PC-9 (cell line): ENCODE measurements at regions not wholly inside any gene's neighbourhood (a gene's known extent, or its start where the extent isn't known, plus 50 kb on each side); places are given as distances from the start of the nearest gene placed in this dataset.

Experiments used
- BruUV-seq: library from RNA; stranded (reverse); fragments of 400-500 nt; replicated peaks from 2 replicates; lab custom pipeline; 2021; lab: Mats Ljungman, UMichigan
- CTCF ChIA-PET: fragments of 300-600 bp; sonication (Branson Sonifier 250); formaldehyde crosslinking; loops from one replicate; lab custom pipeline; 2022; ENCODE audit warnings: antibody characterized with exemption; lab: Charles Lee
- POLR2A ChIA-PET: fragments of 300-600 bp; sonication (Branson Sonifier 250); formaldehyde crosslinking; loops from one replicate; lab custom pipeline; 2022; ENCODE audit warnings: antibody characterized with exemption; ENCODE audit not compliant: unreplicated experiment; lab: Charles Lee
- DNase-seq, 2 experiments: peaks; one replicate each; pipeline versions ENCODE4 v3.0.0 to v3.0.0-alpha.2; 2015 to 2022; ENCODE audit warnings: mixed read lengths in 1 of 2
- H2AFZ ChIP-seq: fragments of 200-600 bp; sonication (generic); 2 replicates; pipeline ENCODE4 v1.8.1; 2017; ENCODE audit warnings: antibody characterized with exemption
- H3F3A ChIP-seq: fragments of 200-600 bp; sonication (generic); 2 replicates; pipeline ENCODE4 v1.8.1; 2017; ENCODE audit warnings: antibody characterized with exemption, mild to moderate bottlenecking, low read depth; ENCODE audit not compliant: insufficient read depth
- H3K27ac ChIP-seq: fragments of 200-600 bp; sonication (generic); 2 replicates; pipeline ENCODE4 v1.6.1; 2016; ENCODE audit warnings: mixed run types
- H3K27me3 ChIP-seq: fragments of 200-600 bp; sonication (generic); 2 replicates; pipeline ENCODE4 v1.6.1; 2016; ENCODE audit warnings: low read depth, mixed run types; ENCODE audit not compliant: insufficient read depth
- H3K36me3 ChIP-seq: fragments of 200-600 bp; sonication (generic); 2 replicates; pipeline ENCODE4 v1.6.1; 2016; ENCODE audit warnings: low read depth, mixed run types
- H3K4me1 ChIP-seq: fragments of 200-600 bp; sonication (generic); replicated peaks from 2 replicates; pipeline ENCODE4 v1.6.1; 2016; ENCODE audit warnings: mixed run types; ENCODE audit not compliant: insufficient read depth
- H3K4me2 ChIP-seq: fragments of 200-600 bp; sonication (generic); 2 replicates; pipeline ENCODE4 v1.6.1; 2017; ENCODE audit warnings: mixed run types
- H3K4me3 ChIP-seq: fragments of 200-600 bp; sonication (generic); 2 replicates; pipeline ENCODE4 v1.6.1; 2016; ENCODE audit warnings: mixed run types
- H3K79me2 ChIP-seq: fragments of 200-600 bp; sonication (generic); 2 replicates; pipeline ENCODE4 v1.6.1; 2017; ENCODE audit warnings: low read depth, mixed run types
- H3K9me2 ChIP-seq: fragments of 200-600 bp; sonication (generic); 2 replicates; pipeline ENCODE4 v1.8.1; 2017; ENCODE audit warnings: mild to moderate bottlenecking; ENCODE audit not compliant: insufficient read depth
- H3K9me3 ChIP-seq: fragments of 200-600 bp; sonication (generic); 2 replicates; pipeline ENCODE4 v1.8.1; 2016; ENCODE audit warnings: low read depth; ENCODE audit not compliant: insufficient read depth
- H4K20me1 ChIP-seq: fragments of 200-600 bp; sonication (generic); 2 replicates; pipeline ENCODE4 v1.8.1; 2017; ENCODE audit not compliant: insufficient read depth
- EZH2 ChIP-seq: fragments of 200-600 bp; sonication (generic); IDR thresholded peaks from 2 replicates; pipeline ENCODE4 v1.8.0; 2017; ENCODE audit warnings: antibody characterized with exemption, low read depth
- intact Hi-C: fragments of 100-400 bp; cut with micrococcal nuclease; formaldehyde crosslinking; loops from one replicate; pipeline ENCODE4 v1.10.0; 2022; ENCODE audit not compliant: unreplicated experiment
- TF ChIP-seq, protein P1 (sequence below): fragments of 200-600 bp; sonication (generic); conservative IDR thresholded peaks from 2 replicates; pipeline ENCODE4 v1.6.1; 2017; ENCODE audit warnings: mixed run types, antibody characterized with exemption, mild to moderate bottlenecking, moderate library complexity

DNA sequence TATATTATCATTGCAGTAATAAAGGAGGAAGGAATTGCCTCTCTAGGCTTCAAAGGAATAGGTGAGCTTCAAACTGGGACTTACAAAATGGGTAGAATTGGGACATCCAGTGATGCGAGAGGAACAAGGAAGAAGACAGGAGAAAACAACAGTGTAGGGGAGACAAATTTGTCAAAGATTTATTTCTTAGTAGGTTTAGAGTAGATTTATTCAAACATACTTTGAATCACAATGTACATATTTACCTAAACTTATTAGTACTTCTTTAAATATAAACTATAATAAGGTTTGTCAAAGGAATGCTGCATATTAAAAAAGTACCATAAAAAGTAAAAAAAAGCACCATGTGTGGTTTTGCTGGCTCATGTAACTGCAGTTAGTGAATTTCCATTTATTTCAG is 161.4 kb upstream of the CDH2 start:
- DNase-seq = no peak
- Histone ChIP-seq H3K9me3 (no peaks in the 10 kb centered on the region), H3K4me1 (no peaks in the 10 kb centered on the region), H3K27ac (no peak overlapping the region), H3K4me3 (no peak overlapping the region), H2AFZ (no peak overlapping the region), H3K36me3 (no peaks in the 10 kb centered on the region), H4K20me1 (no peaks in the 10 kb centered on the region), H3K79me2 (no peaks in the 10 kb centered on the region), H3K4me2 (no peak overlapping the region), H3F3A (no peaks in the 10 kb centered on the region), H3K9me2 (no peaks in the 10 kb centered on the region), H3K27me3 (no peaks in the 10 kb centered on the region)
- TF ChIP-seq, protein P1, sequence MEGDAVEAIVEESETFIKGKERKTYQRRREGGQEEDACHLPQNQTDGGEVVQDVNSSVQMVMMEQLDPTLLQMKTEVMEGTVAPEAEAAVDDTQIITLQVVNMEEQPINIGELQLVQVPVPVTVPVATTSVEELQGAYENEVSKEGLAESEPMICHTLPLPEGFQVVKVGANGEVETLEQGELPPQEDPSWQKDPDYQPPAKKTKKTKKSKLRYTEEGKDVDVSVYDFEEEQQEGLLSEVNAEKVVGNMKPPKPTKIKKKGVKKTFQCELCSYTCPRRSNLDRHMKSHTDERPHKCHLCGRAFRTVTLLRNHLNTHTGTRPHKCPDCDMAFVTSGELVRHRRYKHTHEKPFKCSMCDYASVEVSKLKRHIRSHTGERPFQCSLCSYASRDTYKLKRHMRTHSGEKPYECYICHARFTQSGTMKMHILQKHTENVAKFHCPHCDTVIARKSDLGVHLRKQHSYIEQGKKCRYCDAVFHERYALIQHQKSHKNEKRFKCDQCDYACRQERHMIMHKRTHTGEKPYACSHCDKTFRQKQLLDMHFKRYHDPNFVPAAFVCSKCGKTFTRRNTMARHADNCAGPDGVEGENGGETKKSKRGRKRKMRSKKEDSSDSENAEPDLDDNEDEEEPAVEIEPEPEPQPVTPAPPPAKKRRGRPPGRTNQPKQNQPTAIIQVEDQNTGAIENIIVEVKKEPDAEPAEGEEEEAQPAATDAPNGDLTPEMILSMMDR = no peak
- no TSS peak for BruUV-seq
- POLR2A ChIA-PET = no interaction called here
- intact Hi-C loops = no loop called here
- CTCF ChIA-PET = no interaction called here

DNA sequence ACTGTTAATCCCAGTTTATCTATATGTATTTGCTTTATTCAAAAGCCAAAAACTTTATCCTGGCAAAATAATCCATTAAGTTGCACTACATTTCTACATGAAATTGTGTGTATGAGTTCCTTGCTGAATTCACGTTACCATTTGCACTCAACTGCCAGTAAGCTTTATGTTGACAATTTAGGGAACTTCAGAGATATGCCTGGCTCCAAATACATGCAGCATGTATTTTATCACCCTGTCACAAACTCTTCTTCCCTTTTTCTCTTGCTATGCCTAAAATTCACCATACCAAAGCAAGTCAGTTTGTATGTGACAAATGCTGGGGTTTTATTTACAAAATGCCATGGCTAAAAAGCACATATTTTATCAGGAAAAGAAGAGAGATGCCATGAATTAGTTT is 157.6 kb upstream of the CDH2 start:
- Histone ChIP-seq H3K4me1 (no peaks in the 10 kb centered on the region), H3K4me2 (no peak overlapping the region), H3K4me3 (no peak overlapping the region), H3K27ac (no peak overlapping the region), H3K36me3 (no peaks in the 10 kb centered on the region), H3F3A (no peaks in the 10 kb centered on the region), H3K9me3 (no peaks in the 10 kb centered on the region), H2AFZ (no peak overlapping the region), H3K79me2 (no peaks in the 10 kb centered on the region), H3K27me3 (no peaks in the 10 kb centered on the region), H4K20me1 (no peaks in the 10 kb centered on the region), H3K9me2 (no peaks in the 10 kb centered on the region)
- no TSS peak for BruUV-seq
- TF ChIP-seq, protein P1 = no peak
- no peak for TF ChIP-seq EZH2
- intact Hi-C loops = no loop called here
- DNase-seq = no peak
- ChIA-PET POLR2A (no interaction called here), CTCF (no interaction called here)

DNA sequence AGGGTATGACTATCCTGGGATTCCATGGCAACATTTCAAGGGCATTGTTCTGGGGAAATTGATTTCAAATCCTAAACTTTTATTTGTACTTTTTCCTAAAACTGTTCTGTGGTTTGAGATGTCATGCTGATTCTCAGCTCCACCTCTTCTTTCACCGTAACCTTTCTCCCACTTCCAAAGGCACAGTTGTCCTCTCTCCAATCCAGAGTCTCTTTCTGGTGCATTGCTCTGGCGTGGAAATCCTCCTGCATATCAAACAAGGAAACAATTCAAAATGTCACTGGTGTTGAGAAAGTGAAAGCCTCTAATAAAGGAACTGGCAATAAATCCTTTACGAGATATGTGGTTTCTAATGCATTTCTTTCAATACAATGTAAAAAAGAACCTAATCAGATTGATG is 155.1 kb upstream of the CDH2 start:
- BruUV-seq = no TSS peak
- no peaks in the 10 kb centered on the region for H3K9me3 ChIP-seq
- H3F3A ChIP-seq = no peaks in the 10 kb centered on the region
- no peaks in the 10 kb centered on the region for H3K9me2 ChIP-seq
- H3K4me2 ChIP-seq = no peak overlapping the region
- H2AFZ ChIP-seq = no peak overlapping the region
- TF ChIP-seq, protein P1 = no peak
- TF ChIP-seq EZH2 = no peak
- H4K20me1 ChIP-seq = no peaks in the 10 kb centered on the region
- no peaks in the 10 kb centered on the region for H3K36me3 ChIP-seq
- no peaks in the 10 kb centered on the region for H3K27me3 ChIP-seq
- ChIA-PET CTCF (no interaction called here), POLR2A (no interaction called here)
- H3K27ac ChIP-seq = no peak overlapping the region
- no peak for DNase-seq
- H3K79me2 ChIP-seq = no peaks in the 10 kb centered on the region
- intact Hi-C loops = no loop called here
- no peak overlapping the region for H3K4me3 ChIP-seq
- no peaks in the 10 kb centered on the region for H3K4me1 ChIP-seq
